ENCODE measurements at regions not wholly inside any gene's neighbourhood (a gene's known extent, or its start where the extent isn't known, plus 50 kb on each side); places are given as distances from the start of the nearest gene placed in this dataset.
"Not testable (repeated sequence)": the region's sequence is repeated elsewhere in the genome, so short reads cannot be mapped to it uniquely, and the experiment has no call there.

DNA sequence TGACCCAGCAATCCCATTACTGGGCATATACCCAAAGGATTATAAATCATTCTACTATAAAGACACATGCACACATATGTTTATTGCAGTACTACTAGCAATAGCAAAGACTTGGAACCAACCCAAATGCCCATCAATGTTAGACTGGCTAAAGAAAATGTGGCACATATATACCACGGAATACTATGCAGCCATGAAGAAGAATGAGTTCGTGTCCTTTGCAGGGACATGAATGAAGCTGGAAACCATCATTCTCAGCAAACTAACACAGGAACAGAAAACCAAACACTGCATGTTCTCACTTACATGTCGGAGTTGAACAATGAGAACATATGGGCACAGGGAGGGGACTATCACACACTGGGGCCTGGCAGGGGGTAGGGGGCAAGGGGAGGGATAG, 183.0 kb downstream of the HACE1 start:
- TF ChIP-seq EP300, POLR2AphosphoS5 (IDR thresholded peaks at IDR 0.05): not testable (repeated sequence)
- TF ChIP-seq, protein P1, sequence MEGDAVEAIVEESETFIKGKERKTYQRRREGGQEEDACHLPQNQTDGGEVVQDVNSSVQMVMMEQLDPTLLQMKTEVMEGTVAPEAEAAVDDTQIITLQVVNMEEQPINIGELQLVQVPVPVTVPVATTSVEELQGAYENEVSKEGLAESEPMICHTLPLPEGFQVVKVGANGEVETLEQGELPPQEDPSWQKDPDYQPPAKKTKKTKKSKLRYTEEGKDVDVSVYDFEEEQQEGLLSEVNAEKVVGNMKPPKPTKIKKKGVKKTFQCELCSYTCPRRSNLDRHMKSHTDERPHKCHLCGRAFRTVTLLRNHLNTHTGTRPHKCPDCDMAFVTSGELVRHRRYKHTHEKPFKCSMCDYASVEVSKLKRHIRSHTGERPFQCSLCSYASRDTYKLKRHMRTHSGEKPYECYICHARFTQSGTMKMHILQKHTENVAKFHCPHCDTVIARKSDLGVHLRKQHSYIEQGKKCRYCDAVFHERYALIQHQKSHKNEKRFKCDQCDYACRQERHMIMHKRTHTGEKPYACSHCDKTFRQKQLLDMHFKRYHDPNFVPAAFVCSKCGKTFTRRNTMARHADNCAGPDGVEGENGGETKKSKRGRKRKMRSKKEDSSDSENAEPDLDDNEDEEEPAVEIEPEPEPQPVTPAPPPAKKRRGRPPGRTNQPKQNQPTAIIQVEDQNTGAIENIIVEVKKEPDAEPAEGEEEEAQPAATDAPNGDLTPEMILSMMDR (IDR thresholded peaks at IDR 0.05), result not testable (repeated sequence)

All from esophagus muscularis mucosa (tissue), 4 donors.